ENCODE measurements at regions not wholly inside any gene's neighbourhood (a gene's known extent, or its start where the extent isn't known, plus 50 kb on each side); places are given as distances from the start of the nearest gene placed in this dataset.

- peak in 1 of 2 experiments; percentile 13 for DNase-seq
- TF ChIP-seq GATA1 (IDR thresholded peaks at IDR 0.05; ENCODE audit: low read depth, low read length) (no peak), POLR2A (IDR thresholded peaks at IDR 0.05; ENCODE audit: low read length) (no peak)
Measured at GRCh38 chr10:110420401-110421193, 77.1 kb upstream of the DUSP5 start.

- DNase-seq: no peak
- no peak for TF ChIP-seq POLR2A (IDR thresholded peaks at IDR 0.05; ENCODE audit: low read length)
- TF ChIP-seq GATA1 (IDR thresholded peaks at IDR 0.05; ENCODE audit: low read depth, low read length): no peak
Measured at GRCh38 chr10:110421512-110422138, 76.1 kb upstream of the DUSP5 start.

- no peak for DNase-seq
- TF ChIP-seq GATA1 (IDR thresholded peaks at IDR 0.05; ENCODE audit: low read depth, low read length) (no peak), POLR2A (IDR thresholded peaks at IDR 0.05; ENCODE audit: low read length) (no peak)
Measured at GRCh38 chr10:110422548-110422947, 75.2 kb upstream of the DUSP5 start.

GRCh38 chr10:110423650-110424049 lies 74.1 kb upstream of the DUSP5 start:
- DNase-seq: no peak
- no peak for TF ChIP-seq POLR2A (IDR thresholded peaks at IDR 0.05; ENCODE audit: low read length)
- TF ChIP-seq GATA1 (IDR thresholded peaks at IDR 0.05; ENCODE audit: low read depth, low read length): no peak

GRCh38 chr10:110425684-110426293 lies 71.9 kb upstream of the DUSP5 start:
- no peak for TF ChIP-seq POLR2A (IDR thresholded peaks at IDR 0.05; ENCODE audit: low read length)
- TF ChIP-seq GATA1 (IDR thresholded peaks at IDR 0.05; ENCODE audit: low read depth, low read length): no peak
- peak; percentile 16 to 74 for DNase-seq

GRCh38 chr10:110426294-110427181 lies 71.2 kb upstream of the DUSP5 start:
- TF ChIP-seq POLR2A (IDR thresholded peaks at IDR 0.05; ENCODE audit: low read length) (no peak), GATA1 (IDR thresholded peaks at IDR 0.05; ENCODE audit: low read depth, low read length) (no peak)
- no peak for DNase-seq

GRCh38 chr10:110429301-110429700 lies 68.4 kb upstream of the DUSP5 start:
- DNase-seq: no peak

GRCh38 chr10:110430340-110431273 lies 67.1 kb upstream of the DUSP5 start:
- DNase-seq: no peak
- TF ChIP-seq POLR2A (IDR thresholded peaks at IDR 0.05; ENCODE audit: low read length) (no peak), GATA1 (IDR thresholded peaks at IDR 0.05; ENCODE audit: low read depth, low read length) (no peak)

More at GRCh38 chr10:110429301-110429700, 68.4 kb upstream of the DUSP5 start:
- no peak for TF ChIP-seq POLR2A (IDR thresholded peaks at IDR 0.05; ENCODE audit: low read length)

GRCh38 chr10:110431659-110432058 lies 66.0 kb upstream of the DUSP5 start:
- DNase-seq: no peak
- TF ChIP-seq GATA1 (IDR thresholded peaks at IDR 0.05; ENCODE audit: low read depth, low read length) (no peak), POLR2A (IDR thresholded peaks at IDR 0.05; ENCODE audit: low read length) (no peak)

GRCh38 chr10:110432084-110432483 lies 65.6 kb upstream of the DUSP5 start:
- DNase-seq: no peak
- TF ChIP-seq GATA1 (IDR thresholded peaks at IDR 0.05; ENCODE audit: low read depth, low read length) (no peak), POLR2A (IDR thresholded peaks at IDR 0.05; ENCODE audit: low read length) (no peak)

GRCh38 chr10:110432814-110433565 lies 64.7 kb upstream of the DUSP5 start:
- TF ChIP-seq POLR2A (IDR thresholded peaks at IDR 0.05; ENCODE audit: low read length) (no peak), GATA1 (IDR thresholded peaks at IDR 0.05; ENCODE audit: low read depth, low read length) (no peak)
- DNase-seq: no peak

GRCh38 chr10:110433740-110434139 lies 64.0 kb upstream of the DUSP5 start:
- TF ChIP-seq GATA1 (IDR thresholded peaks at IDR 0.05; ENCODE audit: low read depth, low read length) (no peak), POLR2A (IDR thresholded peaks at IDR 0.05; ENCODE audit: low read length) (no peak)
- no peak for DNase-seq

All from erythroblast (primary cell).